ELF-1 (cell line): ENCODE measurements at regions not wholly inside any gene's neighbourhood (a gene's known extent, or its start where the extent isn't known, plus 50 kb on each side); places are given as distances from the start of the nearest gene placed in this dataset.

Experiments used
- DNase-seq: peaks from one replicate; pipeline ENCODE4 v3.0.0-alpha.2; 2016; ENCODE audit warnings: low read depth, low spot score

- DNase-seq = no peak
Measured at GRCh38 chr10:108260383-108260906, 1095.9 kb upstream of the SORCS1 start.

DNA sequence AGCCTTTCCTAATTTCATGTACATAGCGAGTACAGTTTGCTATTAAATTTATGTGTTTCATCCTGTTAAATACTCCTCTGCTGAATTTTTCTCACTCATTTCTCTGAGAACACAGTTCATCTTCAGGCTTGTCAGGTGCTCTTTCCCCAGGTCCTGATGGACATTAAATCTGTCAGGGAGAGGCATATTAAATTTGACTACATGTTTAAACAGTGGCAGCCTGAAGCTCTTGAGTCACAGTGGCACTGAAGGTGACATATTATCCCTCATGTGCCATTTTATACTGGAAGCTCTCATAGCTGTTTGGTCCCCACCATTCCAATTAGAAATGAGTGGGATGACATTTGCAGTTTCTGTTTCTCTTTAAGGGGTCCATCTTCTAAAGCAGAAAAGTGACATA is 1089.6 kb upstream of the SORCS1 start:
- DNase-seq = no peak

DNA sequence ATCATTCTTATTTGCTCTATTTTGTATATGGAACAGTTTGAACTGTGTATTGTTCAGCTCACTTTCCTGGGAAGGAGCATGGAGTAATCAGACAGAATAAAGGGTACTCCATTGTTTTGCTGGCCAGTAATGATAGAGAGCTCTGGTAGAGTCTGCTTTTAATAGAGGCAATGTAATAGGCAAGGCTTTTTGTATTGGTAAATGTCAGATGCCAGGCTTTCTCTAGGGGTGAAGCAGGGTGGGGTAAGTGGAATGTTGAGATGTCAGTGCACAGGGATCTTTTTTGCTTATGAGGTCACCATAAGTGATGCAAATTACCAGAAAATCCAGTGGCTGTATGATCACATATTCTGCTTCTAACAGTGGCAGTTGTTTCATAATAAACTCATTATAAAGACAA is 1088.3 kb upstream of the SORCS1 start:
- DNase-seq = no peak

GRCh38 chr10:108250936-108251620 is 1086.6 kb upstream of the SORCS1 start:
- DNase-seq = no peak

DNA sequence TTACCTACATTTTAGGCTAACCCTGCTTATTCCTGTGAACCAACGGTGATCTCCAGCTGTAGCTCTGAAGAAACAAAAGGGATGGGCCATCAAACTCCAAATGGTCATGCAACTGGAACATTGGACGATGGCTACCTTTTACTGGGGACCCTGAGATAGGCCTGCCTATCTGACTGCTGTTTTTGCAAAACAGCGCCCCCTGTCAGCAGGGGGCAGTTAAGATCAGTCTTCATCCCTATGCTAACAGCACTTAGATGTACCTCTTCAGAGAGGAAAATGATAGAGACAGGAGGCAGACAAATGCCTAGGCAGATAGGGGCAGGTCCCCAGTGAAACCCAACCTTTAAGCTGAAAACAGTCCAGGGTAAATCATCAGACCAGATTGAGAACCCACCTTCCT is 1085.4 kb upstream of the SORCS1 start:
- peak; percentile 10 for DNase-seq

- no peak for DNase-seq
Measured at GRCh38 chr10:108244443-108245228, 1080.1 kb upstream of the SORCS1 start.

DNA sequence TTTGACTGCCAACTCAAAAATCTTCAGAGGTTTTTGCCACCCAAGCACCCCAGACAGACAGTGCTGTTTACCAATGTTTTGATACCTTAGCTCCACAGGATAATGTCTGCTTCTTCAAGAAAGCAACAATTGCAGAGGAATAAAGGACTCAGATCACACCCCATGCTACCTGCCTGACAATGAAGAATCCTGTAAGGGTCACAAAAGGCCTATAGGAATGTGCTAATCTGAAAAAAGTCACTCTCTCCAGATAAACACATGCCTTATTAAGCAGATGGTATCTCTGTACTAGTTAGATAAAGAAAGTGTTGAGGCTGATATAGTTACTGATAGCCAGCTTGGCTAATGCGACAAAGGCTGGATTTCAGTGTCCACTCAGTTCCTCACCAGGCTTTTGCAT is 1076.7 kb upstream of the SORCS1 start:
- DNase-seq = no peak

DNA sequence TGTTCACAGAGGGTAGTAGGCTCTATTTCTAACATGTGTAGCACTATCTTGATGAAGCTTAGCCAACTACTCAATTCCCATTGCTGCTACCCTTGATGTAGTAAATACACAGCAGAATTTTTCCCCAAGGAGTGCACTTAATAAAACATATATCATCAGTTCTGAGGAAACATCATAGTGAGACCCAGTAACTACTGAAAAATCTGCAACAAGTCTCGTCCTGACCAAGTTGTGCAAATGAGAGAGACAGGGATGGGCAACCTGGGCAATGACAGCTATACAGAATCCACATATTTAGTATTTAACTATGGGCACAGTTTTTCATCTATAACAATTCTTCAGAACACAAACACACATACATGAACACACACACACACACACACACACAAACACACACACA is 1073.8 kb upstream of the SORCS1 start:
- DNase-seq = no peak

GRCh38 chr10:108230478-108231170 is 1066.1 kb upstream of the SORCS1 start:
- no peak for DNase-seq

DNA sequence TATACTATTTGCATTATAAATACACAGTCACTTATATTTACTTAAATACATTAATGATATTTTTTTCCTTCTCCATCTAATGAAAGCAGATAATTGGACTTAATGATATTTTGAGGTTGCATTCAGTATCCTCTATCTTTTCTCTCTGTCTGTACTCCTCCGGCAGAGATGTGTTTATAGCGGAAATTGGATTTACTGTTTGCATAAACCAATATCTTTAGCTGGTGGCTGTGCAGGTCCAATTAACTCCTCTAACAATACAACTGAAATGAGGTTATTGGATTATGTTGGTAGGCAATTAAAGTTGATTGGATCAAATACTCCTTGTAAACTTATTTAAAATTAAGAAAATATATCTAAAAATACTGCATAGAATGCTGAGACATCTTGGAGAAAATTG is 1044.2 kb upstream of the SORCS1 start:
- no peak for DNase-seq

GRCh38 chr10:108208038-108208437 is 1043.5 kb upstream of the SORCS1 start:
- no peak for DNase-seq

- peak; percentile 37 for DNase-seq
Measured at GRCh38 chr10:108204528-108205305, 1040.2 kb upstream of the SORCS1 start.

GRCh38 chr10:108203905-108204527 is 1039.5 kb upstream of the SORCS1 start:
- peak; percentile 2 for DNase-seq

- DNase-seq = no peak
Measured at GRCh38 chr10:108187408-108188012, 1023.0 kb upstream of the SORCS1 start.

- DNase-seq = no peak
Measured at GRCh38 chr10:108184114-108184513, 1019.6 kb upstream of the SORCS1 start.

GRCh38 chr10:108180878-108181277 is 1016.4 kb upstream of the SORCS1 start:
- no peak for DNase-seq

GRCh38 chr10:108169846-108170245 is 1005.3 kb upstream of the SORCS1 start:
- DNase-seq = no peak

GRCh38 chr10:108167766-108168165 is 1003.3 kb upstream of the SORCS1 start:
- DNase-seq = no peak

DNA sequence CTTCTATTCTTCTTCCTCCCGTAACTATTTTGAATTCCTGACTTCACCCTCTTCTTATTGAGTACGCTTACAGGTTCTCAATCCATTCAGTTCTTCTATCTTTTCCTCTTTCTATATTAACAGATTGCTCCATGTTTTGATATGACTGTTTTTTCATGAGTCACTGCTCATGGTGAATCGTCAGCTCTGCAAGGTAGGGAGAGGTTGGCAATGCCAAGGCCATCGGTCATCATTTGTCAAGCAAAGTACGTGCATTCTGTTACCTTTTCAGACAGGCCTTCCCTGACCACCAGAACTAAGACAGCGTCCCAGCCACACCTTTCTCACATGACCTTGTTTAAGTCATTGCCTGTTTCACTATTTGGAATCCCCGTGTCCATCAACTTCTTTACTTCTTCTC is 1001.9 kb upstream of the SORCS1 start:
- DNase-seq = no peak

GRCh38 chr10:108147346-108147745 is 982.8 kb upstream of the SORCS1 start:
- no peak for DNase-seq

- no peak for DNase-seq
Measured at GRCh38 chr10:108141064-108141463, 976.6 kb upstream of the SORCS1 start.
